SK-N-SH (cell line): ENCODE measurements at regions not wholly inside any gene's neighbourhood (a gene's known extent, or its start where the extent isn't known, plus 50 kb on each side); places are given as distances from the start of the nearest gene placed in this dataset.

Source experiments
- CTCF ChIA-PET: fragments of 300-600, 350-600 bp; formaldehyde crosslinking; extraction: SDS; loops from one replicate; lab custom pipeline; 2021; lab: Yijun Ruan, JAX
- POLR2A ChIA-PET: fragments of 350-600 bp; sonication (Branson Sonifier 250); formaldehyde crosslinking; extraction: SDS; loops from one replicate; lab custom pipeline; 2020; ENCODE audit warnings: antibody characterized with exemption, inconsistent platforms; lab: Yijun Ruan, JAX
- DNase-seq: peaks from one replicate; pipeline ENCODE4 v3.0.0; 2012
- H2AFZ ChIP-seq: fragments of 200-600 bp; sonication (generic); 2 replicates; pipeline ENCODE4 v1.8.1; 2016; ENCODE audit warnings: antibody characterized with exemption, mild to moderate bottlenecking, low read depth
- H3F3A ChIP-seq: fragments of 200-600 bp; sonication (generic); replicated peaks from 2 replicates; pipeline ENCODE3; 2016; ENCODE audit warnings: antibody characterized with exemption, mild to moderate bottlenecking; ENCODE audit not compliant: insufficient read depth
- H3K27ac ChIP-seq, 2 experiments: fragments of 200-500 bp in 1 of 2; fragments of 200-600 bp in 1 of 2; sonication (Bioruptor generic) in 1 of 2; sonication (generic), shearing (Covaris generic) in 1 of 2; 2 replicates each; pipeline versions ENCODE4 v1.5.1 to v1.6.1; 2014 to 2016; ENCODE audit warnings: low read depth in 2 of 2, inconsistent platforms in 1 of 2, low read length in 1 of 2, mild to moderate bottlenecking in 1 of 2, mixed read lengths in 1 of 2
- H3K27me3 ChIP-seq: fragments of 200-600 bp; sonication (generic), shearing (Covaris generic); 2 replicates; pipeline ENCODE4 v1.6.1; 2016; ENCODE audit warnings: mixed run types; ENCODE audit not compliant: insufficient read depth
- H3K36me3 ChIP-seq, 2 experiments: fragments of 200-500 bp in 1 of 2; fragments of 200-600 bp in 1 of 2; sonication (Bioruptor generic) in 1 of 2; sonication (generic) in 1 of 2; replicated peaks in 1 of 2; 2 replicates each; pipeline versions ENCODE3 to v1.5.1; 2014 to 2016; ENCODE audit warnings: low read length in 1 of 2, mild to moderate bottlenecking in 1 of 2; ENCODE audit not compliant: insufficient read depth in 2 of 2, control insufficient read depth in 1 of 2
- H3K4me1 ChIP-seq, 2 experiments: fragments of 200-500 bp in 1 of 2; fragments of 200-600 bp in 1 of 2; sonication (Bioruptor generic) in 1 of 2; sonication (generic), shearing (Covaris generic) in 1 of 2; 2 replicates each; pipeline versions ENCODE4 v1.5.1 to v1.6.1; 2014 to 2016; ENCODE audit warnings: low read depth in 1 of 2, low read length in 1 of 2, mixed run types in 1 of 2; ENCODE audit not compliant: insufficient read depth in 2 of 2, control insufficient read depth in 1 of 2
- H3K4me2 ChIP-seq: fragments of 200-600 bp; sonication (generic), shearing (Covaris generic); 2 replicates; pipeline ENCODE4 v1.6.1; 2017; ENCODE audit warnings: mixed run types
- H3K4me3 ChIP-seq, 2 experiments: fragments of 200-500 bp in 1 of 2; fragments of 200-600 bp in 1 of 2; sonication (Bioruptor generic) in 1 of 2; sonication (generic), shearing (Covaris generic) in 1 of 2; 2 replicates each; pipeline versions ENCODE4 v1.5.1 to v1.8.1; 2014 to 2016; ENCODE audit warnings: low read depth in 2 of 2, inconsistent platforms in 1 of 2, low read length in 1 of 2, mild to moderate bottlenecking in 1 of 2, mixed read lengths in 1 of 2, moderate library complexity in 1 of 2
- H3K79me2 ChIP-seq: fragments of 200-600 bp; sonication (generic); 2 replicates; pipeline ENCODE4 v1.8.1; 2017; ENCODE audit warnings: mild to moderate bottlenecking; ENCODE audit not compliant: insufficient read depth
- H3K9ac ChIP-seq: fragments of 200-600 bp; sonication (generic); 2 replicates; pipeline ENCODE4 v1.6.1; 2017; ENCODE audit warnings: mixed run types
- H3K9me2 ChIP-seq: fragments of 200-600 bp; sonication (generic); 2 replicates; pipeline ENCODE4 v1.6.1; 2017; ENCODE audit warnings: mixed run types
- H3K9me3 ChIP-seq: fragments of 200-600 bp; sonication (generic); 2 replicates; pipeline ENCODE4 v1.6.1; 2017; ENCODE audit warnings: mixed run types, mild to moderate bottlenecking, moderate library complexity
- H4K20me1 ChIP-seq: fragments of 200-600 bp; sonication (generic); 2 replicates; pipeline ENCODE4 v1.6.1; 2017; ENCODE audit warnings: mild to moderate bottlenecking, mixed run types; ENCODE audit not compliant: insufficient read depth
- CHD2 ChIP-seq: fragments of 150-350 bp; IDR thresholded peaks from 2 replicates; pipeline ENCODE4 v1.6.1; 2018; ENCODE audit warnings: low read length; ENCODE audit not compliant: partially characterized antibody
- CTCF ChIP-seq: fragments of 200-600 bp; sonication (generic); IDR thresholded peaks from 2 replicates; pipeline ENCODE4 v1.6.1; 2017; ENCODE audit warnings: antibody characterized with exemption, mild to moderate bottlenecking, moderate library complexity
- EP300 ChIP-seq, 2 experiments: IDR thresholded peaks; 2 replicates each; pipeline versions ENCODE4 v1.4.0 to v1.6.1; 2012; ENCODE audit warnings: borderline replicate concordance in 1 of 2, low read depth in 1 of 2, low read length in 1 of 2
- EZH2phosphoT487 ChIP-seq: fragments of 200-600 bp; sonication (generic); IDR thresholded peaks from 2 replicates; pipeline ENCODE4 v1.6.1; 2017; ENCODE audit warnings: low read depth, mixed run types, mild to moderate bottlenecking, antibody characterized with exemption, moderate library complexity, borderline replicate concordance
- FOSL2 ChIP-seq: IDR thresholded peaks from 2 replicates; pipeline ENCODE4 v1.4.0; 2012; ENCODE audit warnings: low read depth, mild to moderate bottlenecking, moderate library complexity, borderline replicate concordance
- GATA2 ChIP-seq: sonication (generic); formaldehyde crosslinking; IDR thresholded peaks from 2 replicates; pipeline ENCODE4 v1.5.0; 2020; ENCODE audit warnings: mild to moderate bottlenecking, missing genetic modification reagents
- MEF2A ChIP-seq: IDR thresholded peaks from 2 replicates; pipeline ENCODE4 v1.4.0; 2012; ENCODE audit warnings: low read depth, borderline replicate concordance
- MXI1 ChIP-seq: IDR thresholded peaks from 2 replicates; pipeline ENCODE4 v1.6.1; 2012; ENCODE audit warnings: mild to moderate bottlenecking, low read depth, low read length, improper control_type of control experiment
- NFIC ChIP-seq: IDR thresholded peaks from 2 replicates; pipeline ENCODE4 v1.4.0; 2012; ENCODE audit warnings: borderline replicate concordance
- PBX3 ChIP-seq: IDR thresholded peaks from 2 replicates; pipeline ENCODE4; 2012
- POLR2AphosphoS5 ChIP-seq: IDR thresholded peaks from 2 replicates; pipeline ENCODE4 v1.6.1; 2012; ENCODE audit warnings: low read depth, low read length
- RFX5 ChIP-seq: IDR thresholded peaks from 2 replicates; pipeline ENCODE4 v1.6.1; 2012; ENCODE audit warnings: mild to moderate bottlenecking, improper control_type of control experiment, low read length
- SIN3A ChIP-seq: IDR thresholded peaks from 2 replicates; pipeline ENCODE4 v1.6.1; 2012; ENCODE audit warnings: low read depth, mild to moderate bottlenecking, low read length, moderate library complexity, borderline replicate concordance
- TCF12 ChIP-seq: IDR thresholded peaks from 2 replicates; pipeline ENCODE4 v1.4.0; 2012
- USF1 ChIP-seq: IDR thresholded peaks from 2 replicates; pipeline ENCODE4 v1.4.0; 2012; ENCODE audit warnings: low read depth, borderline replicate concordance
- YY1 ChIP-seq: IDR thresholded peaks from 2 replicates; pipeline ENCODE4 v1.4.0; 2012; ENCODE audit warnings: low read depth, mild to moderate bottlenecking
- WGBS: methylation state at CpG from one replicate; pipeline ENCODE4 v1.1.6; 2017; ENCODE audit warnings: low lambda C conversion rate; 5-methylcytosine and 5-hydroxymethylcytosine counted together

GRCh38 chr1:29757866-29758780 lies 521.8 kb downstream of the PTPRU start:
- H3K4me2 ChIP-seq, result no peak overlapping the region
- TF ChIP-seq PBX3, result no peak
- TF ChIP-seq NFIC, result no peak
- TF ChIP-seq EZH2phosphoT487, result no peak
- TF ChIP-seq SIN3A, result no peak
- no peak for TF ChIP-seq FOSL2
- no peak for TF ChIP-seq USF1
- no peak for TF ChIP-seq YY1
- no peak for TF ChIP-seq MXI1
- TF ChIP-seq MEF2A, result no peak
- no peak for TF ChIP-seq EP300 (IDR thresholded peaks at IDR 0.05; ENCODE audit: borderline replicate concordance in 1 of 2, low read depth in 1 of 2, low read length in 1 of 2)
- no peak for DNase-seq
- no peaks in the 10 kb centered on the region for H3F3A ChIP-seq
- H3K36me3 ChIP-seq, result no peaks in the 10 kb centered on the region
- H2AFZ ChIP-seq, result no peak overlapping the region
- no peaks in the 10 kb centered on the region for H3K79me2 ChIP-seq
- H3K27ac ChIP-seq, result no peak overlapping the region
- no peaks in the 10 kb centered on the region for H3K27me3 ChIP-seq
- peaks cover 0 to 46% of the 10 kb centered on the region in 2 experiments; a peak in 1 of 4 replicates for H3K4me1 ChIP-seq
- no peaks in the 10 kb centered on the region for H3K9me2 ChIP-seq
- ChIA-PET POLR2A (no interaction called here), CTCF (interaction anchor here (1.1 to 2.8 kb wide), 2 partner anchors 8 to 35 kb away, joined by 3 to 13 read pairs; no protein-coding TSS in a partner anchor)
- H3K9me3 ChIP-seq, result no peaks in the 10 kb centered on the region
- WGBS, result 20% methylated on average over 6 of the region's 8 CpGs
- H3K9ac ChIP-seq, result no peak overlapping the region
- no peaks in the 10 kb centered on the region for H4K20me1 ChIP-seq
- H3K4me3 ChIP-seq, result no peak overlapping the region

GRCh38 chr1:29756901-29757725 lies 520.8 kb downstream of the PTPRU start:
- H3F3A ChIP-seq, result no peaks in the 10 kb centered on the region
- no peaks in the 10 kb centered on the region for H4K20me1 ChIP-seq
- H3K36me3 ChIP-seq, result no peaks in the 10 kb centered on the region
- no peak overlapping the region for H3K9ac ChIP-seq
- no peak overlapping the region for H3K27ac ChIP-seq
- H2AFZ ChIP-seq, result no peak overlapping the region
- ChIA-PET POLR2A (no interaction called here), CTCF (interaction anchor here (0.6 to 2.8 kb wide), 5 partner anchors 11 to 328 kb away, joined by 3 to 13 read pairs (median 3); no protein-coding TSS in a partner anchor)
- no peaks in the 10 kb centered on the region for H3K79me2 ChIP-seq
- no peaks in the 10 kb centered on the region for H3K27me3 ChIP-seq
- peaks cover 0 to 46% of the 10 kb centered on the region in 2 experiments; a peak in 1 of 4 replicates for H3K4me1 ChIP-seq
- H3K4me2 ChIP-seq, result no peak overlapping the region
- no peaks in the 10 kb centered on the region for H3K9me2 ChIP-seq
- DNase-seq, result no peak
- no peaks in the 10 kb centered on the region for H3K9me3 ChIP-seq
- TF ChIP-seq GATA2 (CRISPR knock-in tag), result no peak
- TF ChIP-seq POLR2AphosphoS5, result no peak
- no peak for TF ChIP-seq CTCF
- TF ChIP-seq MXI1, result no peak
- no peak for TF ChIP-seq YY1
- TF ChIP-seq RFX5, result no peak
- TF ChIP-seq TCF12, result no peak
- no peak for TF ChIP-seq USF1
- TF ChIP-seq FOSL2, result no peak
- no peak for TF ChIP-seq CHD2
- WGBS, result 28% methylated on average over 2 of the region's 11 CpGs
- no peak overlapping the region for H3K4me3 ChIP-seq
